IMR-90 (cell line): ENCODE measurements at regions not wholly inside any gene's neighbourhood (a gene's known extent, or its start where the extent isn't known, plus 50 kb on each side); places are given as distances from the start of the nearest gene placed in this dataset.

ENCODE experiments used
- ATAC-seq: fragments of 200-7000 bp; cut with Tn5 transposase; 2 replicates; pipeline ENCODE4 v1.9.1; 2020; ENCODE audit warnings: low read depth, mild to moderate bottlenecking, moderate library complexity
- BruUV-seq: library from RNA; stranded (reverse); fragments of 400-500 nt; replicated peaks from 2 replicates; lab custom pipeline; 2021; lab: Mats Ljungman, UMichigan
- CTCF ChIA-PET: fragments of 300-600 bp; formaldehyde crosslinking; extraction: SDS; loops from one replicate; lab custom pipeline; 2021; ENCODE audit warnings: antibody characterized with exemption; lab: Yijun Ruan, JAX
- POLR2A ChIA-PET: fragments of 300-600 bp; sonication (Branson Sonifier 250); formaldehyde crosslinking; loops from one replicate; lab custom pipeline; 2022; ENCODE audit warnings: antibody characterized with exemption; ENCODE audit not compliant: unreplicated experiment; lab: Charles Lee
- DNase-seq: peaks from one replicate; pipeline ENCODE4 v3.0.0; 2013
- H2AFZ ChIP-seq: replicated peaks from 2 replicates; pipeline ENCODE3; 2013; ENCODE audit warnings: low read length, mild to moderate bottlenecking; ENCODE audit not compliant: poor library complexity
- H2AK5ac ChIP-seq: 2 replicates; pipeline ENCODE4 v1.6.1; 2013; ENCODE audit warnings: low read depth, low read length, inconsistent platforms
- H2AK9ac ChIP-seq: replicated peaks from 2 replicates; pipeline ENCODE3; 2013; ENCODE audit warnings: mild to moderate bottlenecking, low read depth, low read length, moderate library complexity; ENCODE audit not compliant: poor library complexity
- H2BK120ac ChIP-seq: 2 replicates; pipeline ENCODE4 v1.6.1; 2013; ENCODE audit warnings: low read depth, low read length, inconsistent platforms
- H2BK15ac ChIP-seq: 3 replicates; pipeline ENCODE4 v1.6.1; 2013; ENCODE audit warnings: low read depth, low read length, inconsistent platforms
- H2BK20ac ChIP-seq: 2 replicates; pipeline ENCODE4 v1.6.1; 2013; ENCODE audit warnings: low read depth, mild to moderate bottlenecking, inconsistent platforms, low read length, moderate library complexity
- H2BK5ac ChIP-seq: 2 replicates; pipeline ENCODE4 v1.6.1; 2013; ENCODE audit warnings: mild to moderate bottlenecking, low read depth, low read length, inconsistent platforms; ENCODE audit not compliant: poor library complexity, severe bottlenecking
- H3K14ac ChIP-seq: replicated peaks from 2 replicates; pipeline ENCODE4 v1.6.1; 2013; ENCODE audit warnings: low read depth, low read length, inconsistent platforms
- H3K18ac ChIP-seq: 2 replicates; pipeline ENCODE4 v1.6.1; 2013; ENCODE audit warnings: low read depth, low read length, control low read depth
- H3K23ac ChIP-seq: 2 replicates; pipeline ENCODE4 v1.6.1; 2013; ENCODE audit warnings: low read depth, low read length, inconsistent platforms
- H3K27ac ChIP-seq: 2 replicates; pipeline ENCODE4 v1.5.1; 2013; ENCODE audit warnings: mild to moderate bottlenecking, control low read depth, low read length; ENCODE audit not compliant: insufficient read depth
- H3K27me3 ChIP-seq: 2 replicates; pipeline ENCODE4 v1.6.1; 2013; ENCODE audit warnings: low read length; ENCODE audit not compliant: control insufficient read depth, insufficient read depth
- H3K36me3 ChIP-seq: 2 replicates; pipeline ENCODE4 v1.6.1; 2013; ENCODE audit warnings: low read length, mixed read lengths; ENCODE audit not compliant: control insufficient read depth, insufficient read depth
- H3K4ac ChIP-seq: 2 replicates; pipeline ENCODE4 v1.6.1; 2013; ENCODE audit warnings: low read depth, low read length, inconsistent platforms
- H3K4me1 ChIP-seq: 2 replicates; pipeline ENCODE4 v1.6.1; 2013; ENCODE audit warnings: low read length, mixed read lengths; ENCODE audit not compliant: control insufficient read depth, insufficient read depth
- H3K4me2 ChIP-seq: 2 replicates; pipeline ENCODE4 v1.6.1; 2013; ENCODE audit warnings: low read depth, mild to moderate bottlenecking, control low read depth, low read length, moderate library complexity
- H3K4me3 ChIP-seq: 2 replicates; pipeline ENCODE4 v1.5.1; 2013; ENCODE audit warnings: low read depth, mild to moderate bottlenecking, control low read depth, low read length, moderate library complexity; ENCODE audit not compliant: insufficient read depth
- H3K56ac ChIP-seq: 2 replicates; pipeline ENCODE4 v1.6.1; 2013; ENCODE audit warnings: low read length, inconsistent platforms; ENCODE audit not compliant: insufficient read depth; ENCODE audit errors: extremely low read depth
- H3K79me1 ChIP-seq, 2 experiments: 2 replicates each; pipeline ENCODE4 v1.6.1; 2013; ENCODE audit warnings: low read length in 2 of 2, inconsistent platforms in 1 of 2, low read depth in 1 of 2
- H3K9ac ChIP-seq: 2 replicates; pipeline ENCODE4 v1.6.1; 2013; ENCODE audit warnings: low read depth, low read length, control low read depth
- H3K9me1 ChIP-seq: 2 replicates; pipeline ENCODE4 v1.6.1; 2013; ENCODE audit warnings: low read length, inconsistent platforms; ENCODE audit not compliant: insufficient read depth
- H3K9me3 ChIP-seq: 2 replicates; pipeline ENCODE4 v1.6.1; 2013; ENCODE audit warnings: low read length; ENCODE audit not compliant: control insufficient read depth, insufficient read depth
- H4K20me1 ChIP-seq: 2 replicates; pipeline ENCODE4 v1.6.1; 2013; ENCODE audit warnings: low read length, inconsistent platforms; ENCODE audit not compliant: insufficient read depth
- H4K5ac ChIP-seq: 2 replicates; pipeline ENCODE4 v1.6.1; 2013; ENCODE audit warnings: mild to moderate bottlenecking, low read depth, low read length, control low read depth
- H4K8ac ChIP-seq, 2 experiments: 2 replicates each; pipeline ENCODE4 v1.6.1; 2013; ENCODE audit warnings: low read depth in 2 of 2, low read length in 2 of 2, control low read depth in 1 of 2, inconsistent platforms in 1 of 2
- H4K91ac ChIP-seq: 2 replicates; pipeline ENCODE4 v1.6.1; 2013; ENCODE audit warnings: low read depth, low read length, inconsistent platforms; ENCODE audit not compliant: insufficient read depth
- BHLHE40 ChIP-seq: fragments of 150-350 bp; IDR thresholded peaks from 2 replicates; pipeline ENCODE4 v1.6.1; 2016; ENCODE audit warnings: mild to moderate bottlenecking, low read depth, low read length
- CEBPB ChIP-seq: IDR thresholded peaks from 2 replicates; pipeline ENCODE4 v1.6.1; 2012; ENCODE audit warnings: low read depth, low read length, improper control_type of control experiment
- CHD1 ChIP-seq: IDR thresholded peaks from 2 replicates; pipeline ENCODE4 v1.6.1; 2012; ENCODE audit warnings: low read depth, low read length, improper control_type of control experiment
- FOS ChIP-seq: fragments of 150-350 bp; IDR thresholded peaks from 2 replicates; pipeline ENCODE4 v1.6.1; 2016; ENCODE audit warnings: low read depth, low read length
- MXI1 ChIP-seq: IDR thresholded peaks from 2 replicates; pipeline ENCODE4 v1.6.1; 2012; ENCODE audit warnings: low read depth, mild to moderate bottlenecking, low read length, moderate library complexity, borderline replicate concordance
- RAD21 ChIP-seq: IDR thresholded peaks from 2 replicates; pipeline ENCODE4 v1.6.1; 2012; ENCODE audit warnings: low read length, improper control_type of control experiment
- SMC3 ChIP-seq: fragments of 150-350 bp; IDR thresholded peaks from 2 replicates; pipeline ENCODE4 v1.6.1; 2016; ENCODE audit warnings: low read depth, mild to moderate bottlenecking, antibody characterized with exemption, low read length, moderate library complexity
- WGBS, 2 experiments: methylation state at CpG; one replicate each; pipeline versions ENCODE4 v1.1.5 to v1.1.7; 2013; ENCODE audit warnings: missing lambda C conversion rate in 2 of 2; ENCODE audit not compliant: insufficient read length in 1 of 2; ENCODE audit errors: extremely low coverage in 2 of 2; 5-methylcytosine and 5-hydroxymethylcytosine counted together
- dilution Hi-C: fragments of 300-500 bp; cut with HindIII; formaldehyde crosslinking; loops from one replicate; pipeline ENCODE4 v1.14.3; 2018; ENCODE audit warnings: low sequenced_read_pairs; ENCODE audit not compliant: unreplicated experiment
- in situ Hi-C: fragments of 300-500 bp; cut with MboI; formaldehyde crosslinking; loops from 3 replicates; pipeline ENCODE4 v1.14.3; 2019; ENCODE audit warnings: low sequenced_read_pairs, inconsistent platforms, mixed read lengths
- intact Hi-C: fragments of 100-400 bp; cut with micrococcal nuclease; formaldehyde crosslinking; loops from 2 replicates; pipeline ENCODE4 v1.10.0; 2022

- WGBS, 2 experiments, result no CpG with 5 or more reads among the region's 8 CpGs
- Histone ChIP-seq H3K4me3 (no peak overlapping the region), H3K23ac (no peak overlapping the region), H2AK5ac (no peak overlapping the region), H3K79me1 (no peaks in the 10 kb centered on the region), H2BK15ac (no peak overlapping the region), H2AFZ (no peak overlapping the region), H4K91ac (no peak overlapping the region), H3K18ac (no peak overlapping the region), H2BK5ac (no peak overlapping the region), H3K36me3 (no peaks in the 10 kb centered on the region), H2BK20ac (no peak overlapping the region), H3K27me3 (no peaks in the 10 kb centered on the region), H3K27ac (no peak overlapping the region), H4K20me1 (no peaks in the 10 kb centered on the region; the same call in 1 of the 2 replicates), H3K9ac (no peak overlapping the region), H3K9me1 (no peaks in the 10 kb centered on the region), H2AK9ac (no peak overlapping the region), H3K4me1 (no peaks in the 10 kb centered on the region), H3K56ac (no peak overlapping the region), H3K4me2 (no peak overlapping the region), H3K9me3 (no peaks in the 10 kb centered on the region), H4K8ac (no peak overlapping the region), H2BK120ac (no peak overlapping the region), H3K4ac (no peak overlapping the region), H4K5ac (no peak overlapping the region), H3K14ac (no peak overlapping the region)
- intact Hi-C loops, result no loop called here
- ChIA-PET POLR2A (no interaction called here), CTCF (no interaction called here)
- TF ChIP-seq SMC3 (no peak), FOS (no peak), BHLHE40 (no peak), RAD21 (no peak), CHD1 (no peak), CEBPB (no peak), MXI1 (no peak)
- DNase-seq (no peak), ATAC-seq (no peak)
- BruUV-seq, result no TSS peak
- dilution Hi-C loops, result no loop called here
- in situ Hi-C loops, result no loop called here
Observed at GRCh38 chr17:34709158-34709754, 129.9 kb downstream of the TMEM132E start.
